ENCODE measurements at regions not wholly inside any gene's neighbourhood (a gene's known extent, or its start where the extent isn't known, plus 50 kb on each side); places are given as distances from the start of the nearest gene placed in this dataset.

DNA sequence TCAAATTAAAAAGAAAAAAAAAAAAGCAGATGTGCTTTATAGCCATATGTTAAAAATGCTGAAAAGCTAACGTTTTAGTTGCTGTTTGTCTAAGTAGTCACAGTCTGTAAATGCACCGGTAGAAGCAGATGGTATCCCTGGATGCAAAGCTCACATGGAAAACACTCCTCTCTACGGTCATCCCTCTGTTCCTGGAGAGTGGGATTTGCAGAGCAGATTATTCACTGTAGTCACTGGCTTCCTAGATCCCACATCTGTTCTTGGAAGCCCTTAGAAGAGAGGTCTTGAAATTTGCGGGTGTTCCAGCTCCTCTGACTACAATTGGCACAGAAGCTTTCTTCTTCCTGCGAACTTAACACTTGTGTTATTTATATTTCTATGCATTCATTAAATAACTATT lies 186.6 kb downstream of the PMP22 start:
- TF ChIP-seq, protein P1, sequence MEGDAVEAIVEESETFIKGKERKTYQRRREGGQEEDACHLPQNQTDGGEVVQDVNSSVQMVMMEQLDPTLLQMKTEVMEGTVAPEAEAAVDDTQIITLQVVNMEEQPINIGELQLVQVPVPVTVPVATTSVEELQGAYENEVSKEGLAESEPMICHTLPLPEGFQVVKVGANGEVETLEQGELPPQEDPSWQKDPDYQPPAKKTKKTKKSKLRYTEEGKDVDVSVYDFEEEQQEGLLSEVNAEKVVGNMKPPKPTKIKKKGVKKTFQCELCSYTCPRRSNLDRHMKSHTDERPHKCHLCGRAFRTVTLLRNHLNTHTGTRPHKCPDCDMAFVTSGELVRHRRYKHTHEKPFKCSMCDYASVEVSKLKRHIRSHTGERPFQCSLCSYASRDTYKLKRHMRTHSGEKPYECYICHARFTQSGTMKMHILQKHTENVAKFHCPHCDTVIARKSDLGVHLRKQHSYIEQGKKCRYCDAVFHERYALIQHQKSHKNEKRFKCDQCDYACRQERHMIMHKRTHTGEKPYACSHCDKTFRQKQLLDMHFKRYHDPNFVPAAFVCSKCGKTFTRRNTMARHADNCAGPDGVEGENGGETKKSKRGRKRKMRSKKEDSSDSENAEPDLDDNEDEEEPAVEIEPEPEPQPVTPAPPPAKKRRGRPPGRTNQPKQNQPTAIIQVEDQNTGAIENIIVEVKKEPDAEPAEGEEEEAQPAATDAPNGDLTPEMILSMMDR (IDR thresholded peaks at IDR 0.05; ENCODE audit: low read length), result no peak
- TF ChIP-seq EZH2phosphoT487 (IDR thresholded peaks at IDR 0.05; ENCODE audit: low read length), result no peak
- TF ChIP-seq EZH2 (optimal IDR thresholded peaks at IDR 0.05; ENCODE audit: low read depth, low read length), result no peak
